HG03280 (cell line): ENCODE measurements at regions not wholly inside any gene's neighbourhood (a gene's known extent, or its start where the extent isn't known, plus 50 kb on each side); places are given as distances from the start of the nearest gene placed in this dataset.

Experiments used
- ATAC-seq: cut with Tn5 transposase; IDR thresholded peaks from one replicate; pipeline ENCODE4 v1.9.1; 2021; ENCODE audit warnings: mild to moderate bottlenecking, moderate library complexity; ENCODE audit not compliant: unreplicated experiment

DNA sequence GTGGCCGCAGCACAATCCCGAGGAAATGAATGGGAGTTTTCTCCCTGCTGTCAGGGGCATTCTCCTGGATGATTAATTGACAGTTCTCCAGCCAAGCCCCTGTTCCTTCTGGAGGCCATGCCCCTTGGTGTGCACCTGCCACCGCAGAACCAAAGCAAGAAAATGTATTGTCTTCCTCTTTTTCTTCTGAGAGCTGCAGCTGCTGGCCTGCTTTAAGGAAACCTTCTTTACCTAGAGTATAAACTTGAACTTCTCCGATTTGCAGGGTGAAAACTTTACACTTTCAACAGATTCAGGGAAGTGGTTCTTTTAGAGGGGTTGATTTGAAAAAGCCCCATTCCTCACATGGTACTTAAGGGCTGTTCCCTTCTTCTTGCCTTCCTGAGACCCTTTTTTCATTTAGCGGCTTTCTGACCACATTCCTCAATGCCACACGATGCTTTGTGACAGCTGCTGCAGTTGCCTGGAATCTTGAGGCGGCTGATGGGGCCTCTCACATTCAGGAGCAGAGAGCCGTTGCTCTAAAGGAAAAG is 402.8 kb downstream of the TXNL1 start:
- ATAC-seq = no peak

DNA sequence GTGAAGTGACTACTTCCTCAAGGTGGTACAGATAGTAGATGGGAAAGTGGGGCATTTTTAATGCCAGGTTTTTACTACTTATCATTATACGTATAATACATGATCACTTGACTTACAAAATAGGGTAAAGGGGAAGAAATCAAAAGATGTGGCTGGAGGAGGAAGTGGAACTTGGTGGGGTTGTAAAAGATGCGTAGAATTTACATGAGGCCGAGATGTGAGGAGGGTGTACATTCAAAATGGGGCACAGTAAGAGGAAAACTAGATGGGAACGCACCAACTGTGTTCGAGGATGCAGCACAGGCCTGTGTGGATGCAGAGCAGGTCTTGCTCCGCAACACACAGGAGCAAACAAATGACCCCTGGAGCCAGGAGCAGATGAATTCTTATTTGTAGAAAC is 403.3 kb downstream of the TXNL1 start:
- ATAC-seq = no peak

DNA sequence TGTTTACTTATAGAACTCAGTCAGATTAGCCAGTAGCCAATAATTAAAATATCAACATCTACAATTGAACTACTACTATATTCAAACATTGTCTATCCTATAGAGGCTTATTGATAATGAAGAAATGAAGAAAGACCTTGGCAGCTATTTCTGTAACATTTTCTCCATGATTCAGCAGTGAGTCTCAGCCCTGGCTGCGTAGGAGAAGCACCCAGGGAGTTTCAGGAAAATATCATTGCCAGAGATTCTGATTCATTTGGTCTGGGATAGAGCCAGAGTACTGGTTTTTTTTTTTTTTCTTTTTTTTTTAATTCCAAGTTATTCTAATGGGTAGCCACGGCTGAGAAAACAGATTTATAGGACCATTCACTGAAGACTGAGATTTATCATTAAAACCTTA is 404.8 kb downstream of the TXNL1 start:
- ATAC-seq = no peak

DNA sequence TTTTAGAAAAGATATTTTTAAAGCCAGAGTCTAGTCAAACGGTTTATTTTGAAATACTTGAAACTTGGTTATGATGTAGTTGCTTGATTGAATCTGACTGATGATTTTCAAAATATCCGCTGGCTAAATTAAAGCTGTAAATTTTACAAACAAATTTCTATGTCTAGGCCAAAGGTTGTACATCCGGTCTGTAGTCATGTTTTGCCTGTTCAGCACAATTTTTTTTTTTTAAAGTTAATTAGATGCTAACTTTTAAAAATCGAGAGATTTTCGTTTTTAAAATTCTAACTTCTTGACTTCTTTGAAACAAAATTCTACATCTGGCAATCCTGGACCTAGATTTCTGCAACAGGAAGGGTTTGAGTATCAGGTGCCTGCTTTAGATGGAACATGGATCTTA is 412.4 kb downstream of the TXNL1 start:
- no peak for ATAC-seq

DNA sequence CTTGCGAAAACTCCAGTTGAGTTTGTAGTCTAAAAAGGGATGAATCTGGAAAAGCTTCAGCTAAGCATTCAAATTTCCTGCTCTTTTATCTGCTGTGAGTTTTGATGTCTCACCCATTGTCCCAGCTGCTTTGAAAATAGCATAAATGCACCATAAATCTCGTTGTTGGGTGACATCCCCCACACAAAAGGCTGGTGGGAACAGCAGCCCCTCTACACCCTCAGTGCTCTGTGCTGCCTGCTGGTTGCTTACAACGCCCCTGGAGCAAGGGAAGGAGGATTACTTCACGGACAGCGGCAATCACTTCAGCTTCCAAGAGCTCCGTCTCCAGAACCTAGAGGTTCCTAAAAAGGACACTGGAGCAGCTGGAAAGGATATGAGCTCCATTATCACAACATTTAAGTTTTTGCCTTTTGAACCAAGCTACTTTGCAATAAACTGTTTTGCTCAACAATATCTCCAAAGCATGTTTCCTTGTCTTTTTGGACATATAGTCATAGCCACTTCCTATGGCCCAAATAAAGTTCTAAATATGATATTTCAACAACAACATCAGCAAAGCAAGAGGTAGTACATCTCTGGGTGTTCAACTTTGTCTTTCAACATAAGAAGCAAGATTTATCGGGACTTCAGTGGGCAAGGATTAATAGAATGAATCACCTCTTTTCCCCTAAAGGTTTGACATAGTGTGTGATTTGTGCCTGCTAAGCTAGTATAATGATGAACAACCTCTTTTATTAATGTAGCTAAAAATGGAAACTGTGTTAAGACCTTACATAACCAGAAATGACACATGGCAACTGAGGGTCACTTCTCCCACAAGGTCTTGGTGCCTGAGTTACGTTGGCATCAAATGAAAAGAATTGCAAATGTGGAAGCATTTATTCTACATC is 413.5 kb downstream of the TXNL1 start:
- ATAC-seq = no peak

DNA sequence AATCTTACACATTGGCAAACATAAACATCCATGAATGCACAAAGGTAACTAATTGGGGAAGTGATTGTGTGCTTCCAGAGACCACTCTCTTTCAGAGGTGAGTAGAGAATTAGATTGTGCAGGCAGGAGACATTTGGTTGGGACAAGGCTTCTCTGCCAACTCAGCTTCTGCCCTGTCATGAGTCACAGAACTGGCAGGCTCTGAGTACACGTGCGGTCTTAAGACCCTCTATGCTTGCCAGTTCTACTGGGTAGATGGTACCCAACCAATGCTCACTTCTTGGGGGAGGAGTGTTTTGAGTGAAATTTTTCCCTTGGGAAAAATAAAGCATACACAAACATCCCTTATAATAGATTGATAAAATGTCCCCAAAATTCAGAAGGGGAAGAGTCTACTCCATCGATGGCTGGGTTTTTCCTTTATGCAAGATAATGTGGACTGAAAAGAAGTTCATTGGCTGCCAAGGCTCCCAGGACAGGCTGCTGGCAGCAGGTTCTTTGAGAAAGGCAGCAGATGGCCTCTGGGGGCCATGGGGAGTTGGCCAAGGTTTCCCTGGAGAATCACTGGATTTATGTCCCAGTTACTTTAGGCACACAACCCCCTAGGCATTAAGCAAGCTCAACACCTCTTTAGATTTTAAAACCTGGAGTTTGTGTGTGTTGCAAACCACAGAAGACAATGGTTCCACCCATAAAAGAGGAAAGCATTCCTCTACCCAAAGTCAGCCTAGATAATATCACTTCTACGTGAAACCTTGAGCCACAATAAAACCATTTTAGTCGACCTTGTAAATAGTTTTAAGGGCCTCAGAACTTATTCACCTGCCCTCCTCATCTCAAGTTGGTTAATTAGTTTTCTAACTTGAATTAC is 417.0 kb downstream of the TXNL1 start:
- no peak for ATAC-seq

DNA sequence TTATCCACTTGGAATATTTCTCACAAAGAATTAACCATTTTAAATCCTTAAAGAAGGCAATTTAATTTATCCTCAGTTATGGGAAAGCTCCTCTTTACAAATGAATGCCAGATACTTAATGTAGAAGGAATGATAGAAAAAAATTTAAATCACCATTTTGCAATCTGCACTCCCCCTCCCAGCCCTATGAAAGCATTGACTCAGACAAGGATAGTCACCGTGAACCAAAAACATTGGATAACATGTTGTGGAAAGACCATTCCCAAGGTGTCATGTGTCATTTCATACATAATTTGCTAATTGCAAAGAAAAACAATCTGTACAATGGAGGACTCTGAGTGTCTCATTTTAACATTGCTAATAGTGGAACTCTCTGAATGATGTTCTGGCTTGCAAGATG is 421.0 kb downstream of the TXNL1 start:
- no peak for ATAC-seq

DNA sequence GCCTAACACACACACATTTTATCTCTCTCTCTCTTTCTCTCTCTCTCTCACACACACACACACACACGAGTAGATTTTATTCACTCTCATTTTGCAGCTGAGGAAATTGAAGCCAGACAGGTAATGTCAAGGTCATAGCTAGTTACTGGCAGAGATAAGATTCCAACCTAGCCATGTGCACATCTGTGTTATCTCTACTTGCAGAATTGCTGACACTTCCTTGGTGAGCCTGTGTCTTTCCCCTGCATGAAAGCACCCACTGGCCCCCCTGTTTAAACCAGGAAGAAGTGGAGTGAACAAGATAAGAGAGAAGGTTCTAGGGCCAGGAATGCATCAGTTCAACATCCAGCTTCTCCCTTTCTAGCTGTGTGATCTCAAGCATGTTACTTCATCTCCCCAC is 423.7 kb downstream of the TXNL1 start:
- no peak for ATAC-seq

DNA sequence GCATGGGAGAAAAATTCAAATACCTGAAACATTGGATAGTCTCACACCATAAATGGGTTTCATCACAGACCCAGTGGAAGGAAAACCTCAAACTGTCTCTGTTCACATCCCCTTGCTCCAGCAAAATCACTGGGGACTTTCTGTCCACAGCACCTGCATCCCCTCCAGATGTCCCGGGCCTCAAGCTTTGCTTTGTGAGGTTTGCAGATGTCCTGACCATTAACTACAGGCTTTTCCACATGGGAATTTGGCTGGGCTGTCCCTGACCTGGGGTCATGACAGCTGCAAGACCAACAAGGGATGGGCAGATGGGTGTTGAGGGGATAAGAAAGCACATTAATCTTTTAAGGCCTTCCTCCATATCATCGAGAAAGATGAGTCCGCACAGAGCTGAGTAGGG is 427.9 kb downstream of the TXNL1 start:
- no peak for ATAC-seq

DNA sequence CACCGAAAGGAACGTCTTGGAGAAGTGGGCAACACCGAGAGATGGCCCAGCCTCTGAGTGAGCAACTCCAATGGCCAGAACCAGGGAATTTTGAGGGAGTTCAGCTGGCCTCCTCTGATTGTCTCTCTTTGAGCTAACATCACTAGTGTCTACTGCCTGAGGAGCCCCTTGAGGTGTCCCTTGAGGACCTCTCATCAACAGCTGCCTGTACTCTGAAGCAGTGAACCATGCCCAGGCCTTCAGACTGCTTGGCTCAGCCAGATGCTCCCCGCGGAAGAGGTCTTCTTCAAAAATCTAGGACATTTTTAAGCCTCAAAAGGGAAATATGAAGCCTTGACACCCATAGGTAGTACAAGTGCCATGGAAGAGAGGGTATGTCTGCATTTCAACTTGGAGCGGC is 430.4 kb downstream of the TXNL1 start:
- ATAC-seq = no peak

DNA sequence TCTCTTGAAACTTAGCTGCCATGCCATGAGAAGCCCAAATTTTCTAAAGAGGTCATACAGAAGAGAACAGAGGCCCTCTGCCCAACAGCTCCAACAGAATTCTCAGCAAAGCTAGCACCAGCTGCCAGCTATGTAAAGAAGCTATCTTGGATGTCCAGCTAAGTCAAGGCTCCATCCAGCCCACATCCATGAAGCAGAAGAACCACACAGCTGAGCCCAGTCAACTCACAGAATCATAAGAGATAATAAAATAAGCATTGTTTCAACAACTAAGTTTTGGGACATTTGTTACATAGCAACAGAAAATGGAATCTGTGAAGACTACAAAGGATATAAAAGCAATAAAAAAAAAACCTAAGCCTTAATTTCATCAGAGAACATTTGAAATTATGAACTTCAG is 434.3 kb downstream of the TXNL1 start:
- ATAC-seq = no peak

DNA sequence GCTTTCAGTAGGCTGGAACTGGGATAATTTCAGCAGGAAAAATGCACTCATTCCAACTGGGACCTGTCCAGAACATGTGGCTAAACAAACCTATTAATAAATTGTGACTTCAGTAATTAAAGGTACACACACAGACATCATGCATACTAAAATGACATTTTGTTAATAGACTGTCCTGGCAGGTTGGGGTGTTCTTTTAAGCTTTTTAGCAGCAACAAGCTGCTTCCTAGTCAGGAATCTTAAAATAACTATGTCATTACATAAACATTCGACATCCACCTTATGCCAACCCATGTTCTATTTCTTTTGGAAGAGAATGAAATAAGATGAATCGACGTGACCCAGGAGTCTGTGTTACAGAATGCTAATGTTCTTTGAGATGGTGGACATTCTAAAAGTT is 435.7 kb downstream of the TXNL1 start:
- no peak for ATAC-seq

DNA sequence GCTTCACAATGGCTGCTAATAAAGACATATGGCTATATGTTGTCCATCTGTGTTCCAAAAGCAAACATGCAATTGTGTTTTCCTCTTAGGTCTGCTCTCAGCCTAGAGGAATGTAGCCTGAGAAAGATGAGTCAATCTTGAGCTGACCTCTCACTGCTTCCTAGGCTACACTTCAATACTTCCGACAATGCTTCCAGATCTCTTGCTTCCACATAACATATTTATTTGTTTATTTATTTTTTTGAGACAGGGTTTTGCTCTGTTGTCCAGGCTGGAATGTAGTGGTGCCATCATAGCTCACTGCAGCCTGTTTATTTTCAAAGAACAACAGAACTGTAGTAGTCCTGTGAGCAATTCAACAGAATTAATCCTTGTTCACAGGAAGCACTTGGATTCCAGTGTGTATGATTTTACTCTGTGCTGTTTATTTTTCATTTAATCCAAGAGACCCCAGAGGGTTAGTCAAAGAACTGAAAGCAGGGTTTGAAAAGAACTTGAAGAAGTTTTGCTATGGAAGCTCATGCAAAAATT is 437.9 kb downstream of the TXNL1 start:
- ATAC-seq = no peak

DNA sequence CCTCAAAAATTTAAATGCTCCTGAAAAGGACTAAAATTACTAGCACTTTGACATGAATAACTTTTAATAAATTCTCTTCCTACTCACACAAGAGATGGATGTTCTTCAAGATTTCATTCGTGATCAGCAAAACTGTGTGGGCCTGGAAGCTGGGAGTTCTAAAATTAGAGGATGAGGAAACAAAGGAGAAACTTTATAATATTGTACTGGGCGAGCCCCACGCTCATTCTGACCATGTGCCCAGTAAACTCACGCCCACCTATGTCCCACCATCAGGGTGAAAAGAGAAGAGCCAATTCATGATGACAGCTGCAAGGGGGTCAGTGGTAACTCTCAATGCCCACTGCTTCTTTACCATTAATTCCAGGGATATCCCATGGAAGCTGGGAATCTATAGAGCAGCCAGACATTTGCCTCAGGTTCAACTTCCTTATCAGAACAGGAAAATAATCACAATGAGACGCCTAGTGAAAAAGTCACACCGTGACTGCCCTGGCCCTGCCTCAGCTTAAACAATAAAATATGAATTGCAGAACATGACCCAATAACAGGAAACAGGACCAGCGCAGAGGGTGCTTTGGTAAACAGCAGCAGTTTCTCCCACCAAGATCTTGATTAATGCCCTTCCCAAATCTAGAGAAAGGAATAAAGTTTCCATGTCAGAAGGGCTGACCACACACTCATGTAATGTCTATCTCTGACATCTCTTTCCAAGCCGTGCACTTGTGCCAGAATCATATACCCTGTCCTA is 438.6 kb downstream of the TXNL1 start:
- no peak for ATAC-seq

DNA sequence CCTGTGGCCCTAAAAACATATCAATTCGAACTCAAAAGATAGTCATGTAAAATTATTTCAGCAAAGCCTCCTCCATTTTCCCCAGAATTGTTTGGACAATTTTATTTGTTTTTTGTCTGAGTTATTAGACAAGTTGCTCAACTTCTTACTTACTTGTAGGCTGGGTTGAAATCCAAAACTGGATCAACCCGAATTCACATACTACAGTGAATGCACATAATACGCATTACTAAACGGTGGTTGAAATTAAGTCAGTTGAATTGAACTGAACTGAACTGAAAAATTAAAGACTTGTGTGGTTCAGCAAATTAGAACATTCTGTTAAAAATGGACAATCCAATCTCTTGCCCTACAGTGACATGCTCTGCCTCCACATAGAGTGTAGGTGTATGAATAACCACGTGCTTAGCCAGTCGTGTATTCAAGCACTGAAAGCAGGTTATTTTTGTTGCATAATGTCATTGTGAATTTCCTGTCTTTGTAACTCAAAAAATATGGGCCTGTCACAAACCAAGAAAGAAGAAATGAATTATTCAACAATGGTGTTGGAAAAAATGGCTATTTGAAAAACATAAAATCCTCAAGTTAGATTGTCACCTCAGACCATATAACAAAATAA is 441.0 kb downstream of the TXNL1 start:
- no peak for ATAC-seq

DNA sequence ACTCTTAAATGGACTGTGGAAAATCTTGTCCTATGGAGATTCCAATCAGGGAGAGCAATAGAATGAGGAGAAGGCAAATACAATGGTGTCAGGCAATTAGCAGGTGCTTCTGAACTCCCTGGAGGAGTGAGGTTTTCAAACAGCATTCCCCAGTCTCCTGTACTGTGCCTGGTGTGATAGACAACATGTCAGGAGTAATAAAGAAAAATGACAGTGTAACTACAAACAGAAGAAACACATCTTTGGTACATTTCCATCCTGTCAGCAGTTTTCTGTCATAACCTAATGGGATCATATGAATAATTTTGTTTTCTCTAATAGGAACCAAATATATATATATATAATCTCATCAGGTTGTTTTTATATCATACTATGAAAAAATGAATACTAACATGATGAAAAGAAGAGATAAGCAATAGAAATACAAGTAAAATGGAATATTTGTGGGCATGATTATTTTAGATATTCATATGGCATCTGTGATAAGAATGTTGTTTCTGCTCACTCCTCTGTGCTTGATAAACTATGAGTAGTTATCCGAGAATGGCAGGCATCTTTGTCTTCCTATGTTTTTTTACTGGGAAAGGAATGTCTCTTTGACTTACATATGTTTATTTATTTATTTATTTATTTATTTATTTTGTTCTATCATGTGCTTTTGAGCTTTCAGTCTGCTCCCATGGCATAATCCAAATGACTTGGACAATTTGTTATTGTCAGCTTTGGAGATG is 441.7 kb downstream of the TXNL1 start:
- no peak for ATAC-seq

DNA sequence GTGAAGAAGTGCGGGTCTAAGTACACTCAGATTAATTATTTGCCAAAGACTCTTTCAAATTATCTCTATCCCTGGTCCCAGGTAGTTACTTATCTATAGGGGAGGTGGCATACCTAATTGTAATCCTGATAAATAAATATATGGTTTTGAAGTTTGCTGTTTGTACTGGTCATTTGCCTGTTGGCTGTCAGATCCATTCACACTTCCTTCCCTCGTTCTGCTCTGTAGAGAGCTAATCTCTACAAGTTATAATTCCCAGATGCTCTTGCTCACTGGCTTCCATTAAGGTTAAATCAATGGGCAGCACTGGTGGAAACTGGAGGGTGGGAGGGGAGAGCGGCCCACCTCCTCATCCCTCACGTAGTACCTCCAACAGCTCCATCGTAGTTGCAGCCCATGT is 447.1 kb downstream of the TXNL1 start:
- no peak for ATAC-seq

DNA sequence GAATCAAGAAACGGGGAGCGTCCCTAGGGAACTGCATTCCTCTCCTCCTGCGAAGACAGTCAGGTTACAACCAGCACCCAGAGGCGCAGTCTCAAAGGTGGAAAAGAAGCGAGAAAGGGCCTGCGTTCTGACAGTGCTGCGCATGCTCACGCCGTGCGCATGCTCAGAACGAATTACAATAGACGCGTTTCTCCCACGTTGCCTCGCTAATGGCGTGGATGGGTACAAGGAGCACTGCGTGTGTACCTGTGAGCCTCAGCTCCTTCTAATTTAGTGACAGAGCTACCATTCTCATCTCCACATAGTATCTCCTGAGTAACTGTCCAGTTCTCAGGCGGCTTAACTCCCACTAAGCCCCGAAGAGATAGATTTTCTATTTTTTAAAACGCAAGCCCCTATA is 448.8 kb downstream of the TXNL1 start:
- ATAC-seq = no peak

DNA sequence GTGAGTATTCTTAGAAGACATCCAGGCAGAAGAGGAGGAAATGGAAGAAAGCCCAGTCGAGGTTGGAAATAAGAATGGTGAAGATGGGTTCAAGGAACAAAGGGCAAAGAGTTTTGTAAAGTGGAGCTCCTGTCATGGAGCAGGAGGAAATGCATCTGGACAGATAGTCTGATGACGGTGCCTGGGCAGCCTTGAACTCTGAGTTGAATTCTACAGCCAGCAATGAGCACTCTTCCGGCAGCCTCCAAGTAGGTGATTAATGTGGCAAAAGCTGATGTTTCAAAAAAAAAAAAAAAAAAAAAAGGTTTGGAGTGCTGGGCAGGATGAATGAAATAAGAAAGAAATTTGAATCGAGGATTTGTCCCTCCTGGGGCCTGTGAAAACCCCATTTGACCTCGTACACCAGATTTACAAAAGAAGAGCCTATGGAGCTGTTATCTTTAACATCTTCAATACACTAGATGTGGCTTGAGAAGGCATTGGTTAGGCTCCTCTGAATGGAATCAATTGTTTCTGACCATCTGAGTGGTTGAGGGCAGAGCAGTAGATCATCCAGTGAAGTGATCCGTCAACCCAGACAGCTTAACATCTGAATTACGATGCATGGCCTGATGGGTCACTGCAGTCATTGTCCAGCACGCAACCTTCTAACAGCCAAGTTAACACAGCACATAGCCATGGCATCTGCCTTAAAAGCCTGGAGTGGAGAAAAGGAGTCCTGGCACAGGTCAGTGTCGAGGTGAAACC is 449.7 kb downstream of the TXNL1 start:
- no peak for ATAC-seq
